Spinal cord (tissue), 9 donors: ENCODE measurements at regions not wholly inside any gene's neighbourhood (a gene's known extent, or its start where the extent isn't known, plus 50 kb on each side); places are given as distances from the start of the nearest gene placed in this dataset.
A peak's percentile ranks its signal among the peaks of the same experiment; 100 is the strongest.

ENCODE experiments used
- DNase-seq, 6 donors: peaks; one replicate each; pipeline versions ENCODE4 v3.0.0 to v3.0.0-alpha.2; 2013 to 2015; ENCODE audit warnings: low spot score in 6 of 6, low read depth in 4 of 6
- H3K27ac ChIP-seq: one replicate; pipeline ENCODE4 v1.5.1; 2013; ENCODE audit warnings: low read depth, low read length, control low read depth
- H3K27me3 ChIP-seq: one replicate; pipeline ENCODE4 v1.6.1; 2013; ENCODE audit warnings: low read length; ENCODE audit not compliant: control insufficient read depth, insufficient read depth
- H3K36me3 ChIP-seq: one replicate; pipeline ENCODE4 v1.6.1; 2013; ENCODE audit warnings: low read length; ENCODE audit not compliant: control insufficient read depth, insufficient read depth
- H3K4me1 ChIP-seq: one replicate; pipeline ENCODE4 v1.6.1; 2013; ENCODE audit warnings: low read length; ENCODE audit not compliant: control insufficient read depth, insufficient read depth
- H3K4me3 ChIP-seq: one replicate; pipeline ENCODE4 v1.5.1; 2013; ENCODE audit warnings: low read depth, low read length, control low read depth
- H3K9me3 ChIP-seq: one replicate; pipeline ENCODE4 v1.6.1; 2013; ENCODE audit warnings: low read length; ENCODE audit not compliant: control insufficient read depth, insufficient read depth
- WGBS: methylation state at CpG from one replicate; pipeline ENCODE4 v1.1.5; 2013; ENCODE audit warnings: missing lambda C conversion rate; ENCODE audit not compliant: insufficient coverage; 5-methylcytosine and 5-hydroxymethylcytosine counted together
- donor health status: healthy.

DNA sequence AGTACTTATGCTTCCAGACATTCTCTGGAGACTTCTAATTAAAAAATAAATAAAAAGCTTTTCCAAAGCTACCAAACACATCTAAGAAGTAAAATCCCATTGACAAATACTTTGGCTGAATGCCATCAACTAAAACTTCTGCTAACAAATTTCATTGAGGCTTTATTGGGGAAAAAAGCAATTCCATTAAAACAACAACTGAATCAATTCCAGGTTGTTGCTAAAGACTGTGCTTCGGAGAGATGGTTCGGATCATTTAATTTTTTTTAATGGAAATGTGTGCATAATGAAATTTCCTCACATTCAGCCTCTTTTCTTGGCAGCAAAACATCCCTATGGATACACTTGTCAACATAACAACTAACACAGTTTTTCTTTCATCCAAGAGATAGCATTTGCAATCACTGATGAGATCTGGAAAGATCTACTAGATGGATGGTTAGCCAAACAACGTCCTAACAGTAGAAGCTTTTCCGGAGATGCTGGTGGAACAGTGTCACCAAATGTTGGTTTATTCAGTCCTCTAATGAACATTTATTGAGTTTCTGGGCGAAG, 446.1 kb upstream of the FAM98A start:
- no peaks in the 10 kb centered on the region for H3K27me3 ChIP-seq

DNA sequence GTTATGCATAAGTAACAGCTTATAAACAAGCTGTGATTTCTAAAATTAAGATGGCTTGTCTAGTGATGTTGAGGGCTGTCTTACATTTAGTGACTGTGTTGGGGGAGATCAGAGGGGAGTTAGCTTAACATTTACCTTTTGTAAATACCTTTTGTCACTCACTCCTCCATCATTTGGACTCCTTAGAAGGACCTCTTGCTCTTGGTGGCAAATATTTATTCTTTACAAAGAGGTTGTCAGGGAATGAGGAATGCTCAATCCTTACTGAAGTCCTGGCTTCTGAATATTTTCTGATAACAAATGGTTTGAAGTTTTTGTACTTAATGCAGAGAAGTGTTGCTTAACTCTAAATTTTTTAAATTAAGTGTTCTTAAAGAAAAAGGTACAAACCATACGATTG, 438.8 kb upstream of the FAM98A start:
- no peaks in the 10 kb centered on the region for H3K27me3 ChIP-seq
- DNase-seq = no peak
- no peaks in the 10 kb centered on the region for H3K36me3 ChIP-seq
- H3K27ac ChIP-seq = no peak overlapping the region
- no peak overlapping the region for H3K4me3 ChIP-seq
- H3K4me1 ChIP-seq = no peaks in the 10 kb centered on the region
- no peaks in the 10 kb centered on the region for H3K9me3 ChIP-seq
- no CpG with 5 or more reads among the region's 1 CpG for WGBS

More for the DNA sequence above, 446.1 kb upstream of the FAM98A start:
- Histone ChIP-seq H3K36me3 (no peaks in the 10 kb centered on the region), H3K4me3 (no peak overlapping the region), H3K27ac (no peak overlapping the region), H3K4me1 (no peaks in the 10 kb centered on the region), H3K9me3 (no peaks in the 10 kb centered on the region)
- peak in 4 of 6 donors; percentile 10 to 90 (median 42) for DNase-seq
- 83% methylated on average over 3 of the region's 5 CpGs for WGBS

DNA sequence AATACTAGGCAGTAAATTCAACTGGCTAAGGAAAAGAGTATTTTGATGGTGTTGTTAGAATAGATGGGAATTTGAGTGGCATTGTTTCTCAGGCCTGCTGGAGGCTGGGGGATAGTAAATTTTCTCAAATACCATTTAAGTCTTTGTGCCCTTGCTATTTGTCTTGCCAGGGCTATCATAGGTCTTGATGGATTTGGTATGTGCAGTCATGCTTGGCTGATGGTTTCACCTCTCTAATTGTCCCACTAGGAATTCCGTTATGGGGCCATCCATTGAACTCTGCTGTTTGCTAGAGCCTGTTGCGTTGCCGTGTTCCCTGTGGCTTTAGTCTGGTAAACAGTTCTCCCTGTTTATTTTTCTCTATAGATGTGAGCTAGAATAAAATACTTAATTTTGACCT, 438.1 kb upstream of the FAM98A start:
- no peaks in the 10 kb centered on the region for H3K36me3 ChIP-seq
- H3K27me3 ChIP-seq = no peaks in the 10 kb centered on the region
- no peaks in the 10 kb centered on the region for H3K4me1 ChIP-seq
- no peak overlapping the region for H3K27ac ChIP-seq
- H3K4me3 ChIP-seq = no peak overlapping the region
- WGBS = no CpG with 5 or more reads among the region's 3 CpGs
- no peaks in the 10 kb centered on the region for H3K9me3 ChIP-seq
- peak in 1 of 6 donors; percentile 63 for DNase-seq

DNA sequence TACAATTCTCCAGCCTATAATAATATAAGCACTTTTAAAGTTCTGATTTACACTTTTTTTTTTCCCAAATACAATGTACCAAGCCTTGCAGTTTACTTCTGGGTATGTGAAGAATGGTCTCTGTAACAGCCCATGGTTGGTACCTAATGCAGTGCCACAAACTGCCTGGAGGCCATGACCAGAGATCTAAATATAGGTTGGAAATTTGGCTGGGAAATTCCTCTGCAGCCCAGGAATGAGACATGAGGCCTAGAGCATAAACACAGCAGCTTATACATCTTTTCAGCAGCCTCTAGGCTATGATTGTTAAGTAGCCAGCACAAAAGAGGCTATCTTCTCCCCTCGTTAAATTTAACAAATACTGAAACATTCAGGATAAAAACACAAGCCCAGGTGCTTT, 432.0 kb upstream of the FAM98A start:
- Histone ChIP-seq H3K27me3 (no peaks in the 10 kb centered on the region), H3K4me3 (no peak overlapping the region), H3K9me3 (no peaks in the 10 kb centered on the region), H3K27ac (no peak overlapping the region), H3K36me3 (no peaks in the 10 kb centered on the region), H3K4me1 (no peaks in the 10 kb centered on the region)
- DNase-seq = no peak
- WGBS = 100% methylated on average over 1 of the region's 1 CpG

DNA sequence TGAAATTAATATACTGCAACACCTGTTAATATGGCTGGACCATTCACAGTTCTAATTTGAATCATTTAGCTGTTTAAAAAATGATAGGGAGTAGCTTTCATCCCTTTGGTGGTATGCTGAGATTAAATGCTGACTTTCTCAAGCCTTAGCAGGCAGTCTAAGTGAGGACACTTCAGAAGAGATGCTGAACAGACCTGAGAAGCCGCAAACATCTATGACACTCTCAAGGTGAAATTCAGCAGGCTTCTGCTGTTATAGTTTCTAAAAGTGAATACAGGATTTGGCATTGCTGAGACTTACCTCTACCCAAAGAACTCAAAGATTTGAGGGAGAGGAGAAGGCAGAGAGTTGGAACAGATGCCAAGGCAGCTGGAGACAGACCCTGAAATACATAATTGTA, 431.2 kb upstream of the FAM98A start:
- H3K4me1 ChIP-seq = no peaks in the 10 kb centered on the region
- no peak for DNase-seq
- no peak overlapping the region for H3K27ac ChIP-seq
- no peaks in the 10 kb centered on the region for H3K36me3 ChIP-seq
- no peak overlapping the region for H3K4me3 ChIP-seq
- no peaks in the 10 kb centered on the region for H3K27me3 ChIP-seq
- H3K9me3 ChIP-seq = no peaks in the 10 kb centered on the region
- WGBS = 100% methylated on average over 1 of the region's 1 CpG

DNA sequence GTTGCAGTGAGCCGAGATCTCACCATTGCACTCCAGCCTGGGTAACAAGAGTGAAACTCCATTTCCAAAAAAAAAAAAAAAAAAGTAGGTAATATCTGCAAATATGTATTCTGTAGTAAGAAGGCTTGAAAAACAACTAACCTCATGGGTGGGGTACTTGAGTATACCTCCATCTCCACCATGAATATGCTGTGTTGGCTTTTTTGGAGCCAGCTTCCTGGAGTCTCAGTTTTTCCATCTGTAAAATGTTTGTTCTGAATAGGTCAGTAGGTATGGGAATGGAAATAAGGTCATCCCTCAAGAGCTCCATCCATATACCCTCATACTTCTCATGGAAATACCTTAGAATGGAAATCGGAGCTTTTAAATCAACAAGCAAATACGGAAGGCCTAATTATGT, 430.0 kb upstream of the FAM98A start:
- no peak overlapping the region for H3K4me3 ChIP-seq
- 80% methylated on average over 1 of the region's 3 CpGs for WGBS
- H3K36me3 ChIP-seq = no peaks in the 10 kb centered on the region

DNA sequence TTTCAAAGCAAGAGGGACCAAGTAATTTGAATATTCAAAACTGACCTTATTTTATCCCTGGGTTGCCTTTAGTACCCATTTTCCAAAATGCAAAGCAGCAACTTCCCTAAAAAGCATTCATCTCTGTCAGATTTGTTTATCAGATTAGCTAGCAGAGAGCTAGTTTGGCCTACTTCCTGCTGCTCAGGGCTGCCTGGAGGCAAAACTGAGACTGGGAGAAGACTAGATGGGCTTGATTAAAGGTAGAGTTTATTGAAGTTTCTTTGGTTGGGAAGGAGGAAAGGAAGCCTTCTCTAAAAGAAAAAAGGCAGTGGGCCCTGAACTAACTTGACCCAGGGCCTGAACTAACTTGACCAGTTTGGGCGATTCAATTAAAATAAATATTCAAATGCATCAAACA, 426.1 kb upstream of the FAM98A start:
- H3K36me3 ChIP-seq = no peaks in the 10 kb centered on the region
- no peak overlapping the region for H3K4me3 ChIP-seq
- no peak overlapping the region for H3K27ac ChIP-seq
- no peak for DNase-seq
- no peaks in the 10 kb centered on the region for H3K9me3 ChIP-seq
- no peaks in the 10 kb centered on the region for H3K27me3 ChIP-seq
- WGBS = no CpG with 5 or more reads among the region's 1 CpG
- no peaks in the 10 kb centered on the region for H3K4me1 ChIP-seq

More for the DNA sequence above, 430.0 kb upstream of the FAM98A start:
- Histone ChIP-seq H3K9me3 (no peaks in the 10 kb centered on the region), H3K27me3 (no peaks in the 10 kb centered on the region), H3K4me1 (no peaks in the 10 kb centered on the region), H3K27ac (no peak overlapping the region)
- DNase-seq = no peak

DNA sequence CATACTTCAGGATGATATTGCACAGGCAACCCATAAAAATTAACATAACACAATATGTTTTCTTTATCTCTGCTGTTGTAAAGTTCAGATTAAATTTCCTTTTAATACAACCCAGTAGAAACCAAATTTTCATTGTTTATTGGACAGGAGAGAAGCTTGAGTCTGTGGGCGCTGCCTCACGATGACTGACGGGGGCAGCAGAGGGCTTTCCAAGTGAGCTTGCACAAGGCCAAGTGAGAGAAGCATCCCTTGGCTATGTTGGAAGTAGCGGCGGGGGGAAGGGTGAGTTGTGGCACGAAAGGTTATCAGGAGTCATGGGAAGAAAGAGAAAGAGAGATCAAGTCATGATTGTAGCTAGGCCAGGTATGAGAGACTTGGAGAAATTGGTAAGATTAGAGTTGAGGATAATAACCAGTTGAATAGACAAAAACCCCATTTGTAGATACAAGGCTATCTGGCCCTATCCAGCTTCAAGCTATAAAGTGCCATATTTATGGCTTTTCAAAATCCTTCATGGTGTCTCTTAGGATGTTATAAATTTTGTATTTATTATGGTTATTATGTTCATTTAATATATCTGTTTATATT, 413.7 kb upstream of the FAM98A start:
- no peaks in the 10 kb centered on the region for H3K27me3 ChIP-seq
- DNase-seq = peak in 5 of 6 donors; percentile 43 to 93 (median 50)
- H3K36me3 ChIP-seq = no peaks in the 10 kb centered on the region
- WGBS = 6% methylated on average over 3 of the region's 6 CpGs
- H3K27ac ChIP-seq = no peak overlapping the region
- no peak overlapping the region for H3K4me3 ChIP-seq
- peaks cover 6% of the 10 kb centered on the region for H3K9me3 ChIP-seq
- no peaks in the 10 kb centered on the region for H3K4me1 ChIP-seq

DNA sequence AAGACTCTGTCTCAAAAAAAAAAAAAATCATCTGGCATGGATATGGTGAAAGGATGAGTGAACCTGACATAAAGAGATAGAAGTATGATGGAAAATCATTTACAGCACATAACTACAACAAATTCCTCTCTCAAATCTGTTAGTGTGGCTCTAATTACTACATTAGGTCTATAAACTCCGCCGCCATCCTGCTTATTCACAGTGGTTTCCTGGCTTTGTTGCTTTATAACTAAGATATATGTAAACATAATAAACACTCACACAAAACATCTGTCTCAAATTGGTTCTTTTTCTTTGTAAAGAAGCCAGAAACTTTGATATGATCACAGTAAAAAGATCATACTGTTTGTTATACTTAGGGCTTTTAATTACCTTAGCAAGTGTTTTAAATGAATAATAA, 412.6 kb upstream of the FAM98A start:
- H3K27ac ChIP-seq = no peak overlapping the region
- no peak overlapping the region for H3K4me3 ChIP-seq
- no CpG with 5 or more reads among the region's 2 CpGs for WGBS
- H3K9me3 ChIP-seq = peaks cover 6% of the 10 kb centered on the region
- H3K27me3 ChIP-seq = no peaks in the 10 kb centered on the region
- H3K4me1 ChIP-seq = no peaks in the 10 kb centered on the region
- DNase-seq = peak in 1 of 6 donors; percentile 47
- H3K36me3 ChIP-seq = no peaks in the 10 kb centered on the region

DNA sequence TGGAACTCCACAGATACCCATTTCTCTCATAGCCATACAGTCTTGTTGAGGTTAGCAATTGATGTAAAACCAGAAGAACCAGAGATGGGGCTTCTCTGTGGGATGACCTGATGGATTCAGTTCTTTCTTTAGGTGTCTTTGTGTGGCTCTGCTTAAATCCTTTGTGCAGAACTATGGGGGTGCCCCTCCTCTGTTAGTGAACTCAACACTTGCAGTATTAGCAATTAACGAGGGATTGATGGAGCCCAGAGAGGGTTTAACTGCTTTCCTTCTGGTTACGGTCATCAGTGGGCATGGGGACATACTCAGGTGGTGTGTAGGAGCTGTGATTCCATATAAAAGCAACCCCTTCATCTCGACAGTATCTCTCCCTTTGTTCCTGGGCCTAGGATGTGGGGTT, 406.8 kb upstream of the FAM98A start:
- 43% methylated on average over 1 of the region's 3 CpGs for WGBS
- H3K27ac ChIP-seq = no peak overlapping the region
- H3K9me3 ChIP-seq = no peaks in the 10 kb centered on the region
- H3K4me3 ChIP-seq = no peak overlapping the region
- no peaks in the 10 kb centered on the region for H3K36me3 ChIP-seq
- no peaks in the 10 kb centered on the region for H3K4me1 ChIP-seq
- DNase-seq = no peak
- H3K27me3 ChIP-seq = no peaks in the 10 kb centered on the region
